HG03175 (cell line): ENCODE measurements at regions not wholly inside any gene's neighbourhood (a gene's known extent, or its start where the extent isn't known, plus 50 kb on each side); places are given as distances from the start of the nearest gene placed in this dataset.
"Not testable (repeated sequence)": the region's sequence is repeated elsewhere in the genome, so short reads cannot be mapped to it uniquely, and the experiment has no call there.

Experiments used
- ATAC-seq: cut with Tn5 transposase; IDR thresholded peaks from one replicate; pipeline ENCODE4 v1.9.1; 2021; ENCODE audit warnings: mild to moderate bottlenecking, moderate library complexity; ENCODE audit not compliant: unreplicated experiment

DNA sequence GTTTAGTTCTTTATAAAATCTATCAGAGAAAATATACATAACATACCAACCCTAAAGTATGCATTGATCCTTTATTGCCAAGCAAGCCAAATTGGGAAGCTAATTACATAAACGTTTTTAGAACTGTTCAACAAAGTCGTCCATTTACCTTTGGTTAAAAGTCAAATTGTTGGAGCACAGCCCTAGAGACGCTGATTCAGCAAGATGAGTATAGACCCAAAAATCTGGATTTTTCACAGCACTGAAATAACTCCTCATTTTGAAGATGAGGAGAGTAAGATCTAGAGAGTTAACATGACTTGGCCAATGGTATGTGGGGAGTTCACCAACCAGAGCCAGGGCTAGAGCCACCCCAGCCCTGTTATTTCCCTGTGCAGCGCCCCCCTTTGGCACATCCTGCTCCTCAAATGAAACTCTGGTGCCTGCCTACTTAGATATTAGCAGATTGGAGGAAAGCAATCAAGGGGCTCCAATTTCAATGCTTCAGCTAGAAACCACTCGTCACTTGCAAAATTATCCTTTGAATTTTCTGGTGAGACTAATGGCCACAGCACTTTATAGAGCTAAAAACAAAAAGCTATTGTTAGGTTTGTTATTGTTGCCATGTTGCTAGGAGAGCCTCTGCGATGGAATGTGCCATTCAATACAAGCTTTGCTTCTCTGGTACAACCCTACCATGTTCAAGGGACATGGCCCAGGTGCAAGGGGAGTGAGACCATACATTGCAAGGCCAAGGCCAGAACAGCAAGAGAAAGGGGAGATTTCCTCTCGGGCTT is 132.6 kb upstream of the ZEB1 start:
- no peak for ATAC-seq

DNA sequence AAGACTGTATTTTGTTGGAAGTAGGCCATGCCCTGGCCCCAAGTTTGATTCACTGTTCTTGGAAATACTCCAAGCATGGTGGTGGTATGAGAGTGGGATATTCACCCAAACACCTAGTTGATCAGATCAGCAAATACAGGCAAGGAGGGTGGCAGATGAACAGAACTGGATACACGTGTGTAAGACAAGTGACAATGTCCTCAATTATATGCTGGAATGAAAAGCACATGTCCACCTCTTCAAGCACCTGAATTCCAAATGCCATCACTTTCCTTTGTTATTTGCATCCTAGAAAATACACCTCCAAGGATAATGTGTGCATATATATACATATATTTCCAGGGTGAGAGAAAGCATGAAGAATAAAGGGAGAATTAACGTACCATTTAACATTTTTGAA is 131.8 kb upstream of the ZEB1 start:
- ATAC-seq, result no peak

DNA sequence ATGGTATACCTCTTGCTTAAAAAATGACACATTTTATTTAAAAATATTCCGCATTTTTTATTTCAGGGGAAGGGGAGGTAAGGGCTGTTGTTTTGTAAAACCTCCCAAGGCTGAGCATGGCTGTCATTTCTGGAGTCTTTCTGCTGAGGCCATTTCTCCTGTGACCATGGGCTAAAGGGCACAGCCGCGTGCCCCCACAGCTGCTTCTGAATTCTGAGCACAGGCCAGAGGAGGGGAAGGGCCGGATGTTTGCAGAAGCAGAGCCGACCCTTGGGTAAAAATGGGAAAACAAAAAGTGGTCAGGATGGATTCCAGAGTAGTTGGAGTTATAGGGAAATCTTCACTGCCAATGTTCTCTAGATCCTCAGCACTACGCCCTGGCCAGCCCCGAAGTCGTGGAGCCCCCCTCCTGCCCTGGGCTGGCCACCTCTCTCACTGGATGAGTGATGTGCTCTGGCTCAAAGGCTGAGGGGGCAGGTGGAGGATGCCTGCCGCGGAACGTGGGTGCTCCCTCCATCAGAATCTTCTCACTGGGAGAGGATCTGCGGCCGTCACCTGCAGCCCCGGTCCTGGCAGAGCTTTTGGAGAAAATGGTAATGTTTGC is 131.3 kb upstream of the ZEB1 start:
- no peak for ATAC-seq

DNA sequence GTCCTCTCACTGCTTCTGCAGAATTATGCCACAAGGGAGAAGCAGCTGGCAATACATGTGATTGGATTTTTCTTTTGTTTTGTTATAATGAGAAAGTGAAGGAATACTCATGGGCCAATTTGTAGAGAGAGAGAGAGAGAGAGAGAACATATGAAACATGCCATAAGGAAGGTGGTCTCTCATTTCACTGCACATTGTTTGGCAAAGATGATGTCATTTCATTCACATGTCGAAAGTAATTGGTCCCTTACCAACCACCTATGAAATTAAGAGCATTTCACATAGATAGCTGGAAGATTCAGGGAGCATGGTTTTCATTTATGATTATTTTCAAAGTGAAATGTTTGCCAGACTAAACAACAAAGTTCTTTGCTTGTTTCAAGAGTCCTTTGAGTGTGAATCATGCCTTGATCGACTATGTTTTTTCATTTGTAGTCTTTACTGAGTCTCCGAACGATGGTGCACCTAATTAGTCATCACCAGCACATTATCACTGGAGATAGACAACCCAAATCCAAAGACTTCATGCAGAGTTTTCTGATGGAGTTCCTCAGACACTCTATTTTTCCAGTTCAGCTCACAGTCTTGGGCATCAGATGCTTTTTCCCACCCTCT is 130.1 kb upstream of the ZEB1 start:
- no peak for ATAC-seq

DNA sequence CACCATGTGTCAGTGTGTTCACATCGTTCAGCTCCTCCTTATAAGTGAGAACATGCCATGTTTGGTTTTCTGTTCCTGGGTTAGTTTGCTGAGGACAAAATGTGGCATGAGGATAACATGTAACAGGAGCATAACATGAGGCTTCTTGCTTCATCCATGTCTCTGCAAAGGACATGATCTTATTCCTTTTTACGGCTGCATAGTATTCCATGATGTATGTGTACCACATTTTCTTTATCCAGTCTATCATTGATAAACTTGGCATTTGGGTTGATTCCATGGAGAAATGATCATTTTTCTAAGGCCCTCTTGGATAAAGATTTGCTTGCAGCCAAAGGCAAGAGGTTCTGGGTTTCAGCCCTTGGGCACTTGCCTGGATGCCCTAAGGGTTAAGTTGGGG is 128.5 kb upstream of the ZEB1 start:
- ATAC-seq, result no peak

DNA sequence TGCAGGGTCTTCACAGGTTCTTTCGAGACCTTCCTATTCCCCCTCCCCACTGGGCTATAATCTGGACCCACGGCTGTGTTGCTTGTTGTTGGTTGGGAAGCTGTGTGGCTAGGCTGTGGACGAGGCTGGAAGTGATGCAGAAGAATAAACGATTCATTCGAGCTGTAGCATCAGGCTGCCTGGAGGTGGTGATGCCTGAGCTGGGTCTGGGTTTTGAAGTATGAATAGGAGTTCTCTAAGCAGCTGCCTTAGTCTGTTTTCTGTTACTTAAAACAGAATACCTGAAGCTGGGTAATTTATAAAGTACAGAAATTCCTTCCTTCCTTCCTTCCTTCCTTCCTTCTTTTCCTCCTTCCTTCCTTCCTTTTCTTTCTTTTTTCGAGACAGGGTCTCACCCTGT is 126.5 kb upstream of the ZEB1 start:
- no peak for ATAC-seq

DNA sequence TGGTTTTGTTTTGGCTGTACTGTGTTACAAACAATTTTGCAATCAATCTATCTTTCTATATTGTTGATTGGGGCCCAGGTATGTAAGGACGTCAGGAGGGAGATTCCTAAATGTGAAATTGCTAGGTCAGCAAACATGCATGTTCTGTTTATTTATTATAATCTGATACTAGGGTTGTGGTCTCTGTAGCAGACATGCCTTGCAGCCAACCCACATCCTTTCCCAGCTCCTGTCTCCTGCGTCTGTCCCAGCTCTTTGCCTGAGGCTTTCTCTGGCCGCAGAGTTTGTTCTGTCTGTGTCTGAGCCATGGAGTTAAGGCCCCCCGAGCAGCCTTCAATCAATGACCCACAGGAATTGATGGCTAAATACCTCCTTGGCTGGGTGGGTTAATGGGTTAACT is 124.0 kb upstream of the ZEB1 start:
- ATAC-seq, result no peak

DNA sequence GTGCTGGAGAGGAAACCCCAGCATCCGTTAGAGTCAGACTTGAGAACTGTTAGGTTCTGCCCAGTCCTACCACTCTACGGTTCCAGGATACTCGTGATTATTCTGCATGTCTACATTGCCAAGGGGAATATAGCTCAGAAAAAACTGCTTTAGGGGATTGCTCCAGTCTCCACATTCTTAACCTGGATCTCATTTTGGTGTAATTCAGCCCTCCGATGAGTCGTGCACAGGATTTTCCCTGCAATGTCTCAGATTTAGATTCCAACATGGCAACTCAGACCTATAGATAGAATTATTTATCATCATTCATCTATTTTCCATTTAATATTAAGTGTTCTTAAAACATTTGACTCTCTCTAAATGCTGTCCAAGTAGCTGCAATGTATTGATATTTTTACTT is 121.1 kb upstream of the ZEB1 start:
- ATAC-seq, result no peak

DNA sequence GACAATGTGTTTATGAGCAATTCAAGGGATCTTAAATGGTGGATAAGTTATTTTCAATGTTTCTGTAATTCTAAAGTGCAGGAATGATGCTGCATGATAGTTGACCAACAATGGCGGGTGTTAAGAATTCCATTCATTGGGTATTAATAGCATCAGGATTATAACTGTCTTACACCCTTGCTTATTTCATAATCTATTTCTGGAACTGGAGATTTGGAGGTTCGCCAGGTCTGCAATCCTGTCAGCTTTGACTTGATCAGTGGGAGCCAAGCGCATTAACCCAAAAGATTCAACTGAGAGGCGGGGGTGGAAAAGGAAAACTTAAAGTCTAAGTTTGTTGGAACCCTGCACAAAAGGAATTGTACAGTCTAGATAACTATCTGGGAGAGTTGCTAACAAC is 114.9 kb upstream of the ZEB1 start:
- no peak for ATAC-seq

DNA sequence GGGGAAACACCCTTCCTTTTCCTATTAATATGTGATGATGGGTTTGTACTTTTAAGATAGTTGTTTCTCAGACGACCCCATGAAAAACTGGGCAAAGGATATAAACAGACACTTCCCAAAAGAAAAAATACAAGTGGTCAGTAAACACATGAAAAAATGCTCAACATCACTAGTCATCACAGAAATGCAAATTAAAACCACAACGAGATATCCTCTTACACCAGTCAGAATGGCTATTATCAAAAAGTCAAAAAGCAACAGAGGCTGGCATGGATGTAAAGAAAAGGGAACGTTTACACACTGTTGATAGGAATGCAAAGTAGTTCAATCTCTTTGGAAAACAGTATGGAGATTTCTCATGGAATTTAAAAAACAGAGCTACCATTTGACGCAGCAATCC is 111.4 kb upstream of the ZEB1 start:
- no peak for ATAC-seq

DNA sequence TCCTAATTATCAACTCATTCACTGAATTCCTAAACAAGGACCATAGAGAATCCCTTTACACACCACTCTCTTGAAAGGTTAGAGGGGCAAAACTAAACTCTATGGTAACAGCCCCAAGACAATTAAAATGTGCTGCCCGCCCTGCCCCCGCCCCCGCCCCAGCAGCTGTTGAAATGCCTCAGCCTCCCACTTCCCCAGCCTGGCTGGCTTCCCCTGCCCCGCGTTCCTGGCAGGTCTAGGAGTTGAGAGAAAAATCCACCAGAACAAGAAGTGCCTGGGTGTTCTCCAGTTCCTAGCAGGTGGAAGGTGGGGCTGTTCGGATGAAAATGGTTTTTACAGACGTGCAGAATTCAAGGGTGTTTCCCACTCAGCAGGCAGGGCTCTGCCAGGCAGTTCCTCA is 109.5 kb upstream of the ZEB1 start:
- ATAC-seq, result no peak

DNA sequence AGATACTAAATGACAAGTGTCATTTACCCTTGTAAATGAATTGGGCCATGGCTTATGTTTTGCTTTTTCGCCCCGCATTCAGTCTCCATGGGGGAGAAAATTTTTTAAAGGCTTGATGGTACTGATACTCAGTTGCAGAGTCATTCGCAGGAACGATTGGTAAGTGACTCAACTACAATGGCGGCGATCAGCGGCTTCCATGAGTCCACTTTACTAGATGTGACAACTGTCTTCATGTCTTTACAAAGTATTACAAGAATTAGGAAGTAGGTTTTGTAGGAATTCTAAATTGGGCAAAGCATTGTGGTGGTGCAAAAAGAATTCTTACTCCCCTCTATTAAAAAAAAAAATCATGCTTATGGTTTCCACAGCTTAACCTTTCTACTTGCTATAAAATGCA is 108.8 kb upstream of the ZEB1 start:
- ATAC-seq, result no peak

DNA sequence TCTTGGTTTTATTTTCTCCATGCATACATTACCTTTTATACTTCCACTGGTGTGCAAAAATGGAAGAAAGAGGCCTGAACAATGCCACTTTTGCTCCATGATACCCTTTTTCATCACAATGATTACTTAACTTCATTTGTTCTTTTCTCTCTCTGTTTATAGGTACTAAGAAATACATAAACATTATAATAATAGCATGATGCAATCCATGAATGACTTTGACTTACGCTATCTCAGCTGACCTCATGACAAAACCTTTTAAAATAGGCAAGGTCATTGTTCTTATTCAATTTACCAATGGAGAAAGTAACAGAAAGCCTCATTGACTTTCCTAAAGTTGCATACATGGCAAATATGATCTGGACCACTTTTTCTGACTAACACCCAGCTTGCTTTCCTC is 105.1 kb upstream of the ZEB1 start:
- ATAC-seq, result no peak

DNA sequence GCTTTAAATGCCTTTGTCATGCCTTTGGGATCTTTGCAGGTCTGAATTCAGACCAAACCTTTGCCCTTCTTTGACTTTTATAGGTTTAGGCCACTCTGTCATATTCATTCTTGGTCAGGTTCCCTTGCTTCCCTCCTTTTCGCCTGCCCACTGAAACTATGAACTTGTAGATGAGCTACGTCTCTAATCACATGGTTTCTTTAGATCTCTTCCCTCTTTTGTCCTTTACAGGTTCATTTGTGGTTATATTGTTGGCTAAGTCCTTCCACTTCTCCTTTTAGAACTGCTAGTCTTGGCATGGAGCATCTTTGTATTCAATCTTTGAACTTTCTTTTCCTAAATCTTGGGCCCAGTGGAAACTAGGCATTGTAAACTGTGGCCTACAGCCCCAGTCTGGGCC is 104.0 kb upstream of the ZEB1 start:
- ATAC-seq, result no peak

DNA sequence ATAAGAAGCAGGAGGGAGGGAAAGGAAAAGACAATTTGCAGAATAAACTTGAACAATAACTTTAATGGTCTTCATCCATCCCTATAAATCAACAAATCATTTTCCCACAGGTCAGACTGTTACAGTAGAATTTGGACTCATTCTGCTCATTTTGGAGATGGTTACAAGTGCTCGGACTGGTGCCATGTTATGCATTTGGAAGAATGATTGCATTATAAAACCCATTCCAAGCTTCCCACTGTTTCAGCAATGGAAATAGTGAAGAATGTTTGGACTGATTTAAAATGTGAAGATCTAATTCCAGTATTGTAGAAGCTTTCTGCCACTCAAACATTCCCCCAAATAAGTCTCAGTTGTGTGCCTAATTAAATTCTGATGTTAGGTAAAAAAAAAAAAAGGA is 99.7 kb upstream of the ZEB1 start:
- no peak for ATAC-seq

DNA sequence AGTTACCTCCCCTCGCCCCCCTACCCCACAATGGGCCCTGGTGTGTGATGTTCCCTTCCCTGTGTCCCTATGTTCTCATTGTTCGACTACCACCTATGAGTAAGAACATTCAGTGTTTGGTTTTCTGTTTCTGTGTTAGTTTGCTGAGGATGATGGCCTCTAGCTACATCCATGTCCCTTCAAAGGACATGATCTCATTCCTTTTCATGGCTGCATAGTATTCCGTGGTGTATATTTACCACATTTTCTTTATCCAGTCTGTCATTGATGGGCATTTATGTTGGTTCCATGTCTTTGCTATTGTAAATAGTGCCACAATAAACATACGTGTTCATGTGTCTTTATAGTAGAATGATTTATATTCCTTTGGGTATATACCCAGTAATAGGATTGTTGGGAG is 90.2 kb upstream of the ZEB1 start:
- ATAC-seq, result not testable (repeated sequence)

DNA sequence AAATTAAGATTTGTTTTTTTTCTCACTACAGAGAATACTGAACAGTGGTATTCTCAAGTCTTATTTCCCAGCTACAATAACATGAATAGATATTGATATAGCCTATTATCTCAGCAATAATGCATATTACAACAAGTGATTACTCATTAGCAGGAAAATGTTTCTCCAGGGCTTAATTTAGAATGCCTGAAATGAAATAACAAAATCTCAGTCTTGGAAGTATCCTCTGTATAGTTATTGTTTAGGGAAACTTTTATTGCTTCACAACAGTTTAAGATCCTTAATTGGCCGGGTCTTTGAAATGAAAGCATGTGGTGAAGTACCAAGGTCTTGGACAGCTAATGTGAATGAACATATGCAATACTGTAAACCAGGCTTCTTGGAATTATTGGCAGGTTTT is 79.1 kb upstream of the ZEB1 start:
- ATAC-seq, result no peak

DNA sequence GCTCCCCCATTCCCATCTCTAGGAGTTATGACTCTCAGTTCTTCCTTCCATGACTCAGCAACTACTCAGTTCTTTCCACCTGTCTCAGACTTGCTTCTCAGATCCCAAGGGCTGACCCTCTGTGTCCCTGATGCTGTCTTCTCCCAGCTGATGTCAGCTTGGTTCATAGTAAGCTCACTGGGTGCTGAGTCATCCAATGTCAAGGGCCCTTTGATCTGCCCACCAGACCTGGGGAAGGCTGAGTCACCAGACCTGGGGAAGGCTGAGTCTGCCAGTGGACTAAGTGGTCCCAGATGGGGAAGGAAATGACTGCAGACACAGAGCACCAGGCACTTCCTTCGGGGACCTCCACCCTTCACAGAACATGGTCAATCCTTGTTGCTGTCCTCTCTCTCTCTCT is 76.1 kb upstream of the ZEB1 start:
- ATAC-seq, result no peak

DNA sequence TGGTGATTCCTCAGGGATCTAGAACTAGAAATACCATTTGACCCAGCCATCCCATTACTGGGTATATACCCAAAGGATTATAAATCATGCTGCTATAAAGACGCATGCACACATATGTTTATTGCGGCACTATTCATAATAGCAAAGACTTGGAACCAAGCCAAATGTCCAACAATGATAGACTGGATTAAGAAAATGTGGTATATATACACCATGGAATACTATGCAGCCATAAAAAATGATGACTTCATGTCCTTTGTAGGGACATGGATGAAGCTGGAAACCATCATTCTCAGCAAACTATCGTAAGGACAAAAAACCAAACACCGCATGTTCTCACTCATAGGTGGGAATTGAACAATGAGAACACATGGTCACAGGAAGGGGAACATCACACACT is 67.9 kb upstream of the ZEB1 start:
- ATAC-seq, result not testable (repeated sequence)

DNA sequence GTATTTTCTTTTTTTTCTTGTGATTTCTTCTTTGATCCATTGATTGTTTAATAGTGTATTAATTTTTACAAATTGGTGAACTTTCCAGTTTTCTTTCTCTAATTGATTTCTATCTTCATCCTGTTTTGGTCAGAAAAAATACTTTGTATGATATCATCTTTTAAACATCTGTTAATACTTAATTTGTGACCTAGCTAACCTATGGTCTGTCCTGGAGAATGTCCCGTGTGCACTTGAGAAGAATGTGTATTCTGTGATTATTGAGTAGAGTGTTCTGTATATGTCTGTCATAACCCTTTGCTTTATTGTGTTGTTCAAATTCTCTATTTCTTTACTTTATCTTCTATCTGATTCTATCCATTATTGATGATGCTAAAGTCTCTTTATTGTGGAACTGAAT is 65.8 kb upstream of the ZEB1 start:
- no peak for ATAC-seq

DNA sequence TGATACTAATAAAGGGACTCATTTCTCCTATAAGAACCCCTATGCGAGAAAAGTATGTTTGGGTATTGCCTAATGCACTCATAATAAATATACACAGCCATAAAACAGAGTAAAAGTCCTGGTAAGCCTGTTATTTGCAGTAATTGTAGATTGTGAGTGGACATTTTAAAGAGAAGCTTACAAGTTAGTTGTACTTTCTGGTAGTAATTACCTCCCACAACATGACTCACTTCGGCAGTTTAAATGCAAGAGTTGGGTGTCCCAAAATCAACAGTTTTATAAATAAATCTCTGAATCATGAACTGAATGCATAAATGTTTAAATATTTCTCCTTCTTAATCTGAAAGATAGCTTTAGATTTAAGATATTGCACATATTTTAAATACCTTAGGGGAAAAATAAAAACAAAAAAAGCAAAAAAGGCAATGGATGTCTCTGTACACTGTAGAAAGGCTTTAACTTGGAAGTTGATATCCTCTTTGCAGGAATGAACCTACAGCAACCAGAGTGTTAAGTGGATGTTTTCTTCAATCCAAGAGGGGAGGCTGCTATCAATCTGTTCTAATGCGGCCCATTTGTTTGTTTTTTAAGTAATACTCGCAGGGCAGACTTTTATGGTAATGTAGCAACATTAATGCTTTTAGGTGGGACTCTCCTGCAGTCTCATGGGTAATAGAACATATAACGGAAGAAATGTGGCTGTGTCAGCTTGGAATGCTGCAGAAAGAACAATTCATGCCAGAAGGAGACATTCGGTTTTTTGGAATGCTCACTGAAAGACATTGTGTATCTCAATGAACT is 57.3 kb upstream of the ZEB1 start:
- ATAC-seq, result no peak

DNA sequence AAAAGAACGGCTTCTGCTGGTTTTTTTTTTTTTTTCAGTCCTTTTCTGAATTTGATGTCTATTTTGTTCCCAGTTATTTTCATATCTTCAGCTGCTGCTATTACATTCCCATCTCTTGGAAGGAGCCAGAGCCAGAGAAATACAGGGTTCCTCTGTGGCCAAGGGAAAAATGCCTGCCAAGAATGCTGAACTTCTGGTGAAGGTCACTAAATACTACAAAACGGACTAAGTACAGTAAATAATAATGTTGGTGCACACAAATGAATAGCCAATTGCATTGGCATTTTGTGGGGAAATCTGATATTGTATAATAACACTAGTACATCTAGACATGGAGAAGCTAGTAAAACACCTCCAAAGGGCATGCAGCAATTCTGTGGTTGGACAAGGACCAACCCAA is 56.3 kb upstream of the ZEB1 start:
- ATAC-seq, result no peak
